ENCODE measurements at regions not wholly inside any gene's neighbourhood (a gene's known extent, or its start where the extent isn't known, plus 50 kb on each side); places are given as distances from the start of the nearest gene placed in this dataset.

DNA sequence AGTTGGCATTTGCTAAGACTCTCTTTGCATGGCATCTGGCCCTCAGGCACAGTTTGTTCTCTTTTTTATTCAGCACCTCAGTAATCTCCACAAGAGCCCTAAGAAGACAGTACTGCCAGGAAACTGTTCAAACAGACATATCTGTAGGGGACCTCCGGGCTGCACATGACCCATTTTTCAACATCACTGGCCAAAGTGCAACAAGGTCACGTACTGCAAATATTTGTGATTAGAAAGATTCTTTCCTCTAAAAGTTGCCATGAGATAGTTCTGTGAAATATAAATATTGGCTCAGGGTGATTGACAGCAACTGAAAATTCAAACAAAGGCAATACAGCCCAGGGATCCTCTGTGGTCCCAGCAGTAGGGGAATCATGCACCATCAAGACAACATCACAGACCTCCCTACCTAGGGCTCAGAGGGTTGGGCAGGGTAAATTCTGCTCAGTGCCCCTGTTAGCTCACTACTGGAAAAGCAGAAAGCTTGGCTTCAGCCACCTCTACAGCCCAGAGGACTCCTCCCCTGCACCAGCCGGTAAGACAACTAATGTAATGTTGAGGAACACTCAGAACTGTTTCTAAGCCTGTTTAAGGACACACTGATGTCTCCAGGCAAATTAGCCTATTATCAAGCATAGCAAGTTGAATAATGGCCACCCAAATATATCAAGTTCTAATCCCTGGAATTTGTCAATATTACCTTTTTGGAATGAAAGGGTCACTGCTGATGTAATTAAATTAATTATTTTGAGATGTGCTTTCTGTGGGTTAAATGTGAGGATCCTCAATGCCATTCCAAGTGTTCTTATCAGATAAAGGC is 117.4 kb upstream of the LPP start:
- TF ChIP-seq POLR2A (IDR thresholded peaks at IDR 0.05; ENCODE audit: low read length) = no peak
- TF ChIP-seq, protein P1, sequence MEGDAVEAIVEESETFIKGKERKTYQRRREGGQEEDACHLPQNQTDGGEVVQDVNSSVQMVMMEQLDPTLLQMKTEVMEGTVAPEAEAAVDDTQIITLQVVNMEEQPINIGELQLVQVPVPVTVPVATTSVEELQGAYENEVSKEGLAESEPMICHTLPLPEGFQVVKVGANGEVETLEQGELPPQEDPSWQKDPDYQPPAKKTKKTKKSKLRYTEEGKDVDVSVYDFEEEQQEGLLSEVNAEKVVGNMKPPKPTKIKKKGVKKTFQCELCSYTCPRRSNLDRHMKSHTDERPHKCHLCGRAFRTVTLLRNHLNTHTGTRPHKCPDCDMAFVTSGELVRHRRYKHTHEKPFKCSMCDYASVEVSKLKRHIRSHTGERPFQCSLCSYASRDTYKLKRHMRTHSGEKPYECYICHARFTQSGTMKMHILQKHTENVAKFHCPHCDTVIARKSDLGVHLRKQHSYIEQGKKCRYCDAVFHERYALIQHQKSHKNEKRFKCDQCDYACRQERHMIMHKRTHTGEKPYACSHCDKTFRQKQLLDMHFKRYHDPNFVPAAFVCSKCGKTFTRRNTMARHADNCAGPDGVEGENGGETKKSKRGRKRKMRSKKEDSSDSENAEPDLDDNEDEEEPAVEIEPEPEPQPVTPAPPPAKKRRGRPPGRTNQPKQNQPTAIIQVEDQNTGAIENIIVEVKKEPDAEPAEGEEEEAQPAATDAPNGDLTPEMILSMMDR (IDR thresholded peaks at IDR 0.05) = no peak
- TF ChIP-seq, protein P2, sequence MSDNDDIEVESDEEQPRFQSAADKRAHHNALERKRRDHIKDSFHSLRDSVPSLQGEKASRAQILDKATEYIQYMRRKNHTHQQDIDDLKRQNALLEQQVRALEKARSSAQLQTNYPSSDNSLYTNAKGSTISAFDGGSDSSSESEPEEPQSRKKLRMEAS (IDR thresholded peaks at IDR 0.05) = no peak

Measured in A549 (cell line).